ENCODE measurements at regions not wholly inside any gene's neighbourhood (a gene's known extent, or its start where the extent isn't known, plus 50 kb on each side); places are given as distances from the start of the nearest gene placed in this dataset.

- no peaks in the 10 kb centered on the region for H3K27me3 ChIP-seq (ENCODE audit: insufficient read depth, poor library complexity, severe bottlenecking)
- H3K27ac ChIP-seq (replicated peaks): no peak overlapping the region
- no peak overlapping the region for H3K4me3 ChIP-seq (replicated peaks; ENCODE audit: insufficient read depth, low read length)
- TF ChIP-seq REST (IDR thresholded peaks at IDR 0.05; ENCODE audit: insufficient replicate concordance, low read depth) (no peak), POLR2AphosphoS5 (IDR thresholded peaks at IDR 0.05; ENCODE audit: low read depth) (no peak), CTCF (IDR thresholded peaks at IDR 0.05; ENCODE audit: insufficient read depth, low read length) (no peak), SPI1 (IDR thresholded peaks at IDR 0.05; ENCODE audit: borderline replicate concordance, low read depth) (no peak), GABPA (IDR thresholded peaks at IDR 0.05; ENCODE audit: low read depth) (no peak)
- no peak for DNase-seq (ENCODE audit: low read depth in 1 of 2, low spot score in 1 of 2)
These were observed 285.6 kb upstream of the ACVR2A start for GRCh38 chr2:147559070-147559725.

- H3K4me3 ChIP-seq (replicated peaks; ENCODE audit: insufficient read depth, low read length): no peak overlapping the region
- H3K27me3 ChIP-seq (ENCODE audit: insufficient read depth, poor library complexity, severe bottlenecking): no peaks in the 10 kb centered on the region
- H3K27ac ChIP-seq (replicated peaks): no peak overlapping the region
- no peak for TF ChIP-seq POLR2AphosphoS5 (IDR thresholded peaks at IDR 0.05; ENCODE audit: low read depth)
- no peak for TF ChIP-seq GABPA (IDR thresholded peaks at IDR 0.05; ENCODE audit: low read depth)
- no peak for TF ChIP-seq SPI1 (IDR thresholded peaks at IDR 0.05; ENCODE audit: borderline replicate concordance, low read depth)
- no peak for TF ChIP-seq REST (IDR thresholded peaks at IDR 0.05; ENCODE audit: insufficient replicate concordance, low read depth)
- TF ChIP-seq CTCF (IDR thresholded peaks at IDR 0.05; ENCODE audit: insufficient read depth, low read length): no peak
- no peak for DNase-seq (ENCODE audit: low read depth in 1 of 2, low spot score in 1 of 2)
These were observed 286.2 kb upstream of the ACVR2A start for GRCh38 chr2:147558620-147559019.

- H3K4me3 ChIP-seq (replicated peaks; ENCODE audit: insufficient read depth, low read length): no peak overlapping the region
- no peaks in the 10 kb centered on the region for H3K27me3 ChIP-seq (ENCODE audit: insufficient read depth, poor library complexity, severe bottlenecking)
- DNase-seq (ENCODE audit: low read depth in 1 of 2, low spot score in 1 of 2): no peak
- no peak overlapping the region for H3K27ac ChIP-seq (replicated peaks)
- TF ChIP-seq REST (IDR thresholded peaks at IDR 0.05; ENCODE audit: insufficient replicate concordance, low read depth): no peak
- TF ChIP-seq SPI1 (IDR thresholded peaks at IDR 0.05; ENCODE audit: borderline replicate concordance, low read depth): no peak
- no peak for TF ChIP-seq GABPA (IDR thresholded peaks at IDR 0.05; ENCODE audit: low read depth)
These were observed 290.2 kb upstream of the ACVR2A start for GRCh38 chr2:147554521-147555107.

Measured in HL-60 (cell line).